HCEC 1CT (cell line): ENCODE measurements at regions not wholly inside any gene's neighbourhood (a gene's known extent, or its start where the extent isn't known, plus 50 kb on each side); places are given as distances from the start of the nearest gene placed in this dataset.
"Not testable (repeated sequence)": the region's sequence is repeated elsewhere in the genome, so short reads cannot be mapped to it uniquely, and the experiment has no call there.

Experiments used
- DNase-seq: peaks from one replicate; pipeline ENCODE4 v3.0.0-alpha.2; 2017

DNA sequence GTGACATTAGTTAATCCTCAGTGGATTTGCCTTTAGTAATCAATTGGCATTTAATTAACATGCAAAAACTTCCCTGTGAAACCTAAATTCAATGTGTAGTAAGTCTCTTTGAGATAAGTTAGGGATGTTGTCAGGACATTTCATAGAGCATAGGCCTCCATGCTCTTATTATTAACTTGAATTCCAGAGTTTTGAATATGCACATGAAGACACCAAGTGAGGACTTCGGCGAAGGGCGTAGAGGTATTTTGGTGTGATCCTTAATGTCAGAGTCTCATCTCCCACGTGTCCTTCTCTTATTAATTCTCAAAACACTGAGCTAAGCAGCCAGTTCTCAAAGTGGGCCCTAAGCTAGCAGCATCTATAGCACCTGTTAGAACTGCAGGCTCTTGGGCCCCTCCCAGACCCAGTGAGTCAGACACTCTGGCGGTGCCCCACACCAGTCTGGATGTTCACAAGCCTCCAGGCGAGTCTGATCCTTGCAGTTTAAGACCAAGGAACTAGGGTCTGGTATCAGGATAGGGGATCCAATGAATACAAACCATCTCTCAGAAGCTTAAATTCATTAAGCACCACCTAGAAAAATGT, 292.1 kb downstream of the QKI start:
- DNase-seq = no peak

- DNase-seq = no peak
Observed at GRCh38 chr6:163705923-163706322, 291.4 kb downstream of the QKI start.

- DNase-seq = no peak
Observed at GRCh38 chr6:163702736-163703135, 288.2 kb downstream of the QKI start.

DNA sequence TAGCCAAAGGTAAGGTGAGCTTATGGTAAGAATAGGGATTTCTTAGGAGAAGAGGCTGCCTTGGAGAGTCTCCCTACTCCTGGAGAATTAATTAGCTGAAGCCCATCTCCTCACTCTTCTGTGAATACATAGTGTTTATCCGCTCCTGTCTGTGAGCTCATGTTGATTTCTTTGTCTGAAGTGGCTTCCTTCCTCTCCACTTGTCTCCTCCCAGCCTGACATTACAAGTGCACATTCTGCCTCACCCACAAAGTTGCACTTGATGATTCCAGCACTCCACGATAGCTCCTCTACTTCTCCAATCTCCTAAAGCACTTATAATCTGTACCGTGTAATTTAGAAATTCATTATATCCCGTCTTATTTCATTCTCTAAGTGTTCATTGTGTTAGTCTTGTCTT, 287.2 kb downstream of the QKI start:
- DNase-seq = no peak

DNA sequence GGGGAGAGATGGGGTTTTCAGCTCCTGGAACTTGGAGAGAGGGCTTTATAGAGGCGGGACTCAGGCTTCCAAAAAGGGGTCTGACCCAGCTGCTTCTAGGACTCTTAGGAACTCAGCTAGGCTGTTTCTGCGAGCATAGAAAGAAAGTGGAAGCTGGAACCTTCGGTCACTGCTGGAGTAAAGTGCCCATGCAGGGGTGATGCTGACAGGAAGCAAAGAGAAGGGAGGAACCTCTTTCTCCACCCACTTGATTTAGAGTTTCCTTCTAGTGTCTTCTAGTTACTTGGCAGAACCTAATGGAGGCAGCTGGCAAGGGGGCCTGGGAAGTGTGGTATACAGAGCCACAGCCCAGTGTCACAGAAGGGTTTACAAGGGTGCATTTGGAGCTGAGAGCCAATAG, 283.6 kb downstream of the QKI start:
- no peak for DNase-seq

DNA sequence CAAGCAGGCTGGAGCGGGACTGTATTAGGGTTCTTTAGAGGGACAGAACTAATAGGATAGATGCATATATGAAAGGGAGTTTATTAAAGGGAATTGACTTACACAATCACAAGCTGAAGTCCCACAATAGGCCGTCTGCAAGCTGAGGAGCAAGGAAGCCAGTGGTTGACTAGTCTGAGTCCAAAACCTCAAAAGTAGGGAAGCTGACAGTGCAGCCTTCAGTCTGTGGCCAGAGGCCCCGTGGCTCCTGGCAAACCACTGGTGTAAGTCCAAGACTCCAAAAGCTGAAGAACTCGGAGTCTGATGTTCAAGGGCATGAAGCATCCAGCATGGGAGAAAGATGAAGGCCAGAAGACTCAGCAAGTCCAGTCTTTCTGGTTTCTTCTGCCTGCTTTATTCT, 281.8 kb downstream of the QKI start:
- not testable (repeated sequence) for DNase-seq

DNA sequence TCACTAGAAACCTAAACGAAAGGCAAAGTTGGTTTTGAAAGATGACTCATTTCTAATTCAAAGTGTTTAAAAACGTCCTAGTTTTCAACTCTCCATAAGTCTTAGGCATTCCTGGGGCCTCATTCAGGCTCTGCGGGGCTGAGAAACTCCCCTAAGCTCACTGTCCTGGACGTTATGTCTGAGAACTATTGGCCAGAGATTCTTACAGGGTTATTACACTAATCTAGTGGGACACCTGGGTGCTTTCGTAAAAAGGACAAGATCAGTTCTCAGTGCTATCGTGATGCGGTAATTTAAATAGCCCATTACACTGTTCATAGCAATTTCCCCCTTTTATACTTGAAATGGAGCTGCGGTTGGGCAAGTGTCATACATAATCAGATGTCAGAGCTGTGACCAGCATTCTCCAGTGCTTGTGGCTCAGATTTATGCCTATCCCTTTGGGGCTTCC, 280.9 kb downstream of the QKI start:
- DNase-seq = no peak

GRCh38 chr6:163694988-163695398, 280.5 kb downstream of the QKI start:
- DNase-seq = no peak

GRCh38 chr6:163694072-163694471, 279.6 kb downstream of the QKI start:
- no peak for DNase-seq

DNA sequence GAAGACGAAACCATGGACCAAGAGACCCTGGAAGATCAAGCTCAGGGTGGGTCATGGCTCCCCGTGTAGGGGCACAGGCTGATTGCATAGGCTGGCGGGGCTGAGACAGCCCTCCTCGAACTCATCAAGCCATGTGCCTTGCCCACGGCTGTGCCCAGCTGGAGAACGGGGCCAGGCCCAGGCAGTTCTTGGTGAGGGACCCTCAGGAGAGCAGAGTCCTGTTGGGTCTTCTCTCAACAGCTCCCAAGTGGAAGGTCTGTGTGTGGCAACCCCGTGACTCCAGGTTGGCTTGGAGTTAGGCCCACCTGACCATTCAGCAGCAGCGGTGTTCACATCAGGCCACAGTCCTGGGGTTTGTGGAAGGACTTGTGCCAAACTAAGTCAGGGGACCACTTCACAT, 276.5 kb downstream of the QKI start:
- no peak for DNase-seq

- no peak for DNase-seq
Observed at GRCh38 chr6:163688739-163689362, 274.3 kb downstream of the QKI start.

DNA sequence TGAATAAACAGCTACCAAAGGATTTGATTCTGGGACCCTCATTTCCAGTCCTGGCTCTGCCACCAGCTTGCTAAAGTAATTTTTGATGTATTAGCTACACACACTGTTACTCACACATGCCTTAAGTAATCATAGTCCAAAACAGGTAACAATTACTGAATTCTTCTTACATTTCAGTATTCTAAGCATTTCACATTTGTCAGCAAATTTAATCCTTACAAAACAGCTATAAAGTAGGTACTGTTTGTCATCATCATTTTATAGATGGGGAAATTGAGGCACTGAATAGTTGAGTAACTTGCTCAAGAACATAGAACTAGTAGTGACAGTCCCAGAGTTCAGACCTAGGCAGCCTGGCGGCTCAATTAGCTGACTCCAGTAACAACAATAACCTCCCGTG, 272.6 kb downstream of the QKI start:
- no peak for DNase-seq

DNA sequence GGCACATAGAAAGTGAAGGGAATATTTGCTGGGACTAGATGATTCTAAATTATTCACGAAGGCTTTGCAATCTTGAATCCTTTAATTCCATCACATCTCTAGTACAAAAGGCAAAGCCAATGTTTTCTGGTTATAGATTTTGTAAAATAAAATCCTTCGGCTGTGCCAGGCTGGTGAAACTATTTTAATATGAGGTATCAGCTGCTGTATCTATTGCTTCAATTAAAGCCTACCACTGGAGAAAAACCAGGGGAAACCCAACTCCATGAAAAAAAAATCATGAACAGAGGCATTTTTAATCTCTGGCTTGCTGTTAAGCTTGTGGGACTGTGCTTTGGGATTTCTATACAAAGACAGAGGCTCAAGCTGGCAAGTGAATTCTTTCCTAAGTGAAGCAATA, 271.8 kb downstream of the QKI start:
- no peak for DNase-seq

- DNase-seq = no peak
Observed at GRCh38 chr6:163683105-163683622, 268.6 kb downstream of the QKI start.

DNA sequence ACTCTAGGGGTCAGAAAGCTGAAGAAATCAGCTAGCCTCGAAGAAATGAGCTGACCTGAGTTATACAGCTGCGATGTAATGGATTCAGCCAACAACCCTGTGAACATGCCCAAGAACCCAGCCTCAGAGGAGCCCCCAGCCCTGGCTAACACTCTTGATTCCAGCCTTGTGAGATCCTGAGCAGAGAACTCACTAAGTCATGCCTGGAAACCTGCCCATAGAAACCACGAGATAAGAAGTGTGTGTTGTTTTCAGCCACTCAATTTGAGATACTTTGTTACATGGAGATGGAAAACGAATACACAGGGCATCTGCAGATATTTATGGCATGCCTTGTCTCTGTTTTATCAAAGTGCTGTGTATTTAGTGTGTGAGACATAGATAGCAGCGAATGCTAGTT, 265.2 kb downstream of the QKI start:
- no peak for DNase-seq

GRCh38 chr6:163679012-163679660, 264.6 kb downstream of the QKI start:
- DNase-seq = no peak

- DNase-seq = no peak
Observed at GRCh38 chr6:163675611-163676010, 261.1 kb downstream of the QKI start.

DNA sequence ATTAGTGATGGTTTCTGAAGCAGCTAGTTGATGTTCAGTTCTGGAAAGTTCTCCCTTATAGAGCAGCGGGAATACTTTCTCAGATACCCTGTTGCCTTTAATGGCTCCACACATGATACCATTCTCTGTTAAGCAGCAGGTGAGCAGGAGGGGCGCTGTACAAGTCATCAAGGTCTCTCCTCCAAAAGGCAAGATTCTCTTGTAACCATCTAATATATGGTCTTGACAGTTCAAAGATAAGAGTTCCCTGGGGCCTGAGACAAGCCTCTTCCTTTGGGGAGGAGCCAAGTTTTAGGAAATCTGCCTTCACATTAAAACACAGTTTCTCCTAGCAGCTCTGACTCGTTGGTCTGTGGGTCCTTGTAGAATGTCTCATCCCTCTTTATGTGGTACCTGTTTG, 258.2 kb downstream of the QKI start:
- no peak for DNase-seq

DNA sequence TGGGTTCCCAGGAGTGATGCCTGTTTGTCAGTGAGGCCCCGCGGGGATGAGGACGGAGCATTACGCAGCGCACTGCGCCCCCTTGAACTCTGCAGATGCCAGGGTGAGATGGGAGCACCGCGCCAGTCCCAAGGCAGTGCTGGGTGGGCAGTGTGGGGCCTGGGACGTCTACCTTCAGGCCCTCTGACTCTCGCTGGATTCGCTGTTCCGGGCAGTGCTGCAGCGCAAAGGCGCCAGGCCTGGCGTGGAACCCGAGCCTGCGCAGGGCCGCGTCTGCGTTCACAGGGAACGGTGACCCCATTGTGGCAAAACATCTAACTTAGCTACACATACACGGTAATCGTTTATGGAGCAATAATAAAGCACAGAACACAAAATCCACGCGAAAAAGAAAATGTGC, 257.3 kb downstream of the QKI start:
- DNase-seq = no peak

- no peak for DNase-seq
Observed at GRCh38 chr6:163671355-163671754, 256.8 kb downstream of the QKI start.

DNA sequence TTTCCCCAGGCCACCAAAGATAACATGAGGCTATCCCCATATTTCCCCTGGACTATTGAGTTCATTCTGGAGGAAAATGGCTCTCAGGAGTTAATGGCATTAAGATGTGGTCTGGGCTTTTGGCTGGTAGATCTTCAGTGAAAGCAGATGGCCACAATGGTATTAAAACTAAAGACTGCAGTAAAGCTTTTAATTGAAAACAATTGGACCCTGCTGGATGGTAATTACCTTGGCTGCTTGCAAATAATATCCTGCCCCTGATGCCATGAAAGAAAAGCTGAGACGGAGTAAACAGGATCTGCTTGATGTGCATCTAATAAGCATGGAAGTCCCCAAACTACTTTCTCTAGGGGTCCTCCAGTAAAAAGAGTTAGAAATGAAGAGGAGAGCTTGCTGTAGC, 255.8 kb downstream of the QKI start:
- DNase-seq = no peak

DNA sequence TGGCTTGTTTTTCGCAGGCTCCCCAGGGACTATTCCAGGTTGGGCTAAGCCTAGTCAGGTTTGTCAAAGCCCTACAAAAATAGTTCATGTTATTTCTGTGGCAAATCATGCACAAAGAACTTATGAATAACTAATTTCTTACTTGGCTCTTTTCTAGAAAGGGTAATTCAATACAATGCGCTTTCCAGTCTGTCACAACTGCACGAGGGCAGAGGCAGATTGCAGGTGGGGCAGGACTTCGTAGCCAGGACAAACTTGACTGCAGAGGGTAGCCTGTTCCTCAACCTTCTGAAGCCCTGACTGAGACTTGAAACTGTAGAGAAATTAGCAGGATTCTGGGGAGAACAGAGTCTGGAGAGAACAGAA, 253.5 kb downstream of the QKI start:
- no peak for DNase-seq

GRCh38 chr6:163667372-163668060, 253.0 kb downstream of the QKI start:
- no peak for DNase-seq

- no peak for DNase-seq
Observed at GRCh38 chr6:163665464-163665863, 250.9 kb downstream of the QKI start.
